ENCODE measurements at regions not wholly inside any gene's neighbourhood (a gene's known extent, or its start where the extent isn't known, plus 50 kb on each side); places are given as distances from the start of the nearest gene placed in this dataset.

GRCh38 chr18:22494771-22495170 lies 77.1 kb upstream of the CTAGE1 start:
- DNase-seq (ENCODE audit: extremely low spot score, unreplicated experiment) = no peak
- peak overlapping the region; percentile 72 for H3K27ac Mint-ChIP-seq (ENCODE audit: unreplicated experiment)
- no peaks in the 10 kb centered on the region for H3K27me3 Mint-ChIP-seq (ENCODE audit: unreplicated experiment)
- H3K36me3 Mint-ChIP-seq (ENCODE audit: unreplicated experiment) = no peaks in the 10 kb centered on the region
- H3K4me3 Mint-ChIP-seq (ENCODE audit: unreplicated experiment) = no peak overlapping the region
- TF ChIP-seq CTCF (IDR thresholded peaks at IDR 0.05) = no peak
- H3K9me3 Mint-ChIP-seq (ENCODE audit: unreplicated experiment) = peaks cover 13% of the 10 kb centered on the region
- H3K4me1 Mint-ChIP-seq (ENCODE audit: unreplicated experiment) = peaks cover 18% of the 10 kb centered on the region

- H3K36me3 Mint-ChIP-seq (ENCODE audit: unreplicated experiment) = no peaks in the 10 kb centered on the region
- no peak overlapping the region for H3K27ac Mint-ChIP-seq (ENCODE audit: unreplicated experiment)
- no peak for TF ChIP-seq CTCF (IDR thresholded peaks at IDR 0.05)
- no peak overlapping the region for H3K4me3 Mint-ChIP-seq (ENCODE audit: unreplicated experiment)
- no peak for DNase-seq (ENCODE audit: extremely low spot score, unreplicated experiment)
- H3K4me1 Mint-ChIP-seq (ENCODE audit: unreplicated experiment) = peaks cover 23% of the 10 kb centered on the region
- H3K27me3 Mint-ChIP-seq (ENCODE audit: unreplicated experiment) = no peaks in the 10 kb centered on the region
- H3K9me3 Mint-ChIP-seq (ENCODE audit: unreplicated experiment) = peaks cover 10% of the 10 kb centered on the region
Measured at GRCh38 chr18:22499421-22499820, 81.7 kb upstream of the CTAGE1 start.

- no peak for TF ChIP-seq CTCF (IDR thresholded peaks at IDR 0.05)
- peak overlapping the region; percentile 78 for H3K27ac Mint-ChIP-seq (ENCODE audit: unreplicated experiment)
- H3K9me3 Mint-ChIP-seq (ENCODE audit: unreplicated experiment) = peaks cover 6% of the 10 kb centered on the region
- DNase-seq (ENCODE audit: extremely low spot score, unreplicated experiment) = no peak
- no peaks in the 10 kb centered on the region for H3K27me3 Mint-ChIP-seq (ENCODE audit: unreplicated experiment)
- no peak overlapping the region for H3K4me3 Mint-ChIP-seq (ENCODE audit: unreplicated experiment)
- no peaks in the 10 kb centered on the region for H3K36me3 Mint-ChIP-seq (ENCODE audit: unreplicated experiment)
- peaks cover 25% of the 10 kb centered on the region for H3K4me1 Mint-ChIP-seq (ENCODE audit: unreplicated experiment)
Measured at GRCh38 chr18:22503803-22504202, 86.1 kb upstream of the CTAGE1 start.

- peaks cover 6% of the 10 kb centered on the region for H3K9me3 Mint-ChIP-seq (ENCODE audit: unreplicated experiment)
- no peak for TF ChIP-seq CTCF (IDR thresholded peaks at IDR 0.05)
- H3K27ac Mint-ChIP-seq (ENCODE audit: unreplicated experiment) = peak overlapping the region; percentile 78
- peaks cover 25% of the 10 kb centered on the region for H3K4me1 Mint-ChIP-seq (ENCODE audit: unreplicated experiment)
- DNase-seq (ENCODE audit: extremely low spot score, unreplicated experiment) = no peak
- no peaks in the 10 kb centered on the region for H3K36me3 Mint-ChIP-seq (ENCODE audit: unreplicated experiment)
- no peak overlapping the region for H3K4me3 Mint-ChIP-seq (ENCODE audit: unreplicated experiment)
- no peaks in the 10 kb centered on the region for H3K27me3 Mint-ChIP-seq (ENCODE audit: unreplicated experiment)
Measured at GRCh38 chr18:22504251-22505030, 86.7 kb upstream of the CTAGE1 start.

- DNase-seq (ENCODE audit: extremely low spot score, unreplicated experiment) = no peak
- TF ChIP-seq CTCF (IDR thresholded peaks at IDR 0.05) = no peak
- H3K27ac Mint-ChIP-seq (ENCODE audit: unreplicated experiment) = peak overlapping the region; percentile 32
- no peaks in the 10 kb centered on the region for H3K36me3 Mint-ChIP-seq (ENCODE audit: unreplicated experiment)
- H3K4me1 Mint-ChIP-seq (ENCODE audit: unreplicated experiment) = peaks cover 25% of the 10 kb centered on the region
- no peaks in the 10 kb centered on the region for H3K27me3 Mint-ChIP-seq (ENCODE audit: unreplicated experiment)
- peaks cover 11% of the 10 kb centered on the region for H3K9me3 Mint-ChIP-seq (ENCODE audit: unreplicated experiment)
- no peak overlapping the region for H3K4me3 Mint-ChIP-seq (ENCODE audit: unreplicated experiment)
Measured at GRCh38 chr18:22505141-22505591, 87.5 kb upstream of the CTAGE1 start.
